ENCODE measurements at regions not wholly inside any gene's neighbourhood (a gene's known extent, or its start where the extent isn't known, plus 50 kb on each side); places are given as distances from the start of the nearest gene placed in this dataset.

DNA sequence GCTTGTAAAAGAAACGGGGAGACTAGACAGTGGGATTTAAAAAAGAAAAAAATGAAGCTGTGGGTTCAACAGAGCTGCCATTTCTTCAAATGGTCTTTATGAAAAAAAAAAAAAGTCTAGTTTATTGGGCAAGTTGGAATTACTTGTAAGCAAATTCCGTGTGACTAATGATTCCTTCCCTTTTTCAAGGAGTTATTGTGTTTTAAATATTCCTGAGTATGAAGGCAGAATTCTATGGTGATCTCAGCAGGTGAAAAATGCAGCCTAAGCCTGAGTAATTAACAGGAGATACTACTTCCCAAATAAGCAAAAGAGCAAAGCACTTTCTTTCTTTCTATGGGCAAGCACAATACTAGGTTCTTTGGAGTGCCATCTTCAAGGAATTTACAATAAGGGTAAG is 481.9 kb downstream of the ZNF608 start:
- TF ChIP-seq, protein P1, sequence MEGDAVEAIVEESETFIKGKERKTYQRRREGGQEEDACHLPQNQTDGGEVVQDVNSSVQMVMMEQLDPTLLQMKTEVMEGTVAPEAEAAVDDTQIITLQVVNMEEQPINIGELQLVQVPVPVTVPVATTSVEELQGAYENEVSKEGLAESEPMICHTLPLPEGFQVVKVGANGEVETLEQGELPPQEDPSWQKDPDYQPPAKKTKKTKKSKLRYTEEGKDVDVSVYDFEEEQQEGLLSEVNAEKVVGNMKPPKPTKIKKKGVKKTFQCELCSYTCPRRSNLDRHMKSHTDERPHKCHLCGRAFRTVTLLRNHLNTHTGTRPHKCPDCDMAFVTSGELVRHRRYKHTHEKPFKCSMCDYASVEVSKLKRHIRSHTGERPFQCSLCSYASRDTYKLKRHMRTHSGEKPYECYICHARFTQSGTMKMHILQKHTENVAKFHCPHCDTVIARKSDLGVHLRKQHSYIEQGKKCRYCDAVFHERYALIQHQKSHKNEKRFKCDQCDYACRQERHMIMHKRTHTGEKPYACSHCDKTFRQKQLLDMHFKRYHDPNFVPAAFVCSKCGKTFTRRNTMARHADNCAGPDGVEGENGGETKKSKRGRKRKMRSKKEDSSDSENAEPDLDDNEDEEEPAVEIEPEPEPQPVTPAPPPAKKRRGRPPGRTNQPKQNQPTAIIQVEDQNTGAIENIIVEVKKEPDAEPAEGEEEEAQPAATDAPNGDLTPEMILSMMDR (IDR thresholded peaks at IDR 0.05), result no peak
- TF ChIP-seq POLR2A (IDR thresholded peaks at IDR 0.05), result no peak

Measured in lower leg skin (tissue), 3 donors.